Neural cell (in vitro differentiated cells): ENCODE measurements at regions not wholly inside any gene's neighbourhood (a gene's known extent, or its start where the extent isn't known, plus 50 kb on each side); places are given as distances from the start of the nearest gene placed in this dataset.

Experiments used
- H2AFZ ChIP-seq: fragments of 200-600, 300-800 bp; sonication (generic), shearing (Covaris generic); 2 replicates; pipeline ENCODE4 v1.6.0; 2014; ENCODE audit warnings: low read depth, mild to moderate bottlenecking, antibody characterized with exemption, low read length, moderate library complexity
- H3F3A ChIP-seq: fragments of 200-600 bp; shearing (Covaris generic); 2 replicates; pipeline ENCODE4 v1.6.1; 2016; ENCODE audit warnings: mild to moderate bottlenecking, moderate library complexity, mixed read lengths, antibody characterized with exemption, low read length; ENCODE audit not compliant: insufficient read depth, poor library complexity, severe bottlenecking
- H3K27ac ChIP-seq: fragments of 200-600, 300-800 bp; sonication (generic), shearing (Covaris generic); 2 replicates; pipeline ENCODE4 v1.5.1; 2014; ENCODE audit warnings: mild to moderate bottlenecking, low read length, moderate library complexity
- H3K27me3 ChIP-seq: fragments of 300-800, 200-600 bp; sonication (generic), shearing (Covaris generic); 2 replicates; pipeline ENCODE4 v1.6.0; 2014; ENCODE audit warnings: mild to moderate bottlenecking, low read depth, low read length, moderate library complexity; ENCODE audit not compliant: insufficient read depth
- H3K36me3 ChIP-seq: fragments of 300-800, 200-600 bp; sonication (generic), shearing (Covaris generic); 2 replicates; pipeline ENCODE4 v1.5.1; 2014; ENCODE audit warnings: mild to moderate bottlenecking, antibody characterized with exemption, low read length, moderate library complexity; ENCODE audit not compliant: insufficient read depth
- H3K4me2 ChIP-seq: fragments of 300-800, 200-600 bp; sonication (generic), shearing (Covaris generic); 2 replicates; pipeline ENCODE4 v1.6.0; 2014; ENCODE audit warnings: mild to moderate bottlenecking, low read length
- H3K4me3 ChIP-seq: fragments of 300-800, 200-600 bp; sonication (generic), shearing (Covaris generic); 2 replicates; pipeline ENCODE4 v1.5.1; 2014; ENCODE audit warnings: mild to moderate bottlenecking, low read length, moderate library complexity
- H3K79me2 ChIP-seq: fragments of 200-600 bp; shearing (Covaris generic); replicated peaks from 2 replicates; pipeline ENCODE4 v1.6.0; 2014; ENCODE audit warnings: mild to moderate bottlenecking, low read length, moderate library complexity; ENCODE audit not compliant: insufficient read depth
- H3K9ac ChIP-seq: fragments of 300-800, 200-600 bp; sonication (generic), shearing (Covaris generic); 2 replicates; pipeline ENCODE4 v1.6.1; 2016; ENCODE audit warnings: mild to moderate bottlenecking, low read length, mixed read lengths
- H3K9me2 ChIP-seq: fragments of 200-600 bp; shearing (Covaris generic); 2 replicates; pipeline ENCODE4 v1.6.1; 2016; ENCODE audit warnings: mild to moderate bottlenecking, low read length, mixed read lengths; ENCODE audit not compliant: insufficient read depth
- H3K9me3 ChIP-seq: fragments of 200-600, 300-800 bp; sonication (generic), shearing (Covaris generic); 2 replicates; pipeline ENCODE4 v1.6.1; 2016; ENCODE audit warnings: mild to moderate bottlenecking, mixed run types, low read length, moderate library complexity, mixed read lengths
- H4K20me1 ChIP-seq: fragments of 200-600 bp; shearing (Covaris generic); 2 replicates; pipeline ENCODE4 v1.6.1; 2016; ENCODE audit warnings: mild to moderate bottlenecking, mixed run types; ENCODE audit not compliant: insufficient read depth
- CTCF ChIP-seq: fragments of 450-650 bp; IDR thresholded peaks from 2 replicates; pipeline ENCODE4 v1.5.1; 2014; ENCODE audit warnings: antibody characterized with exemption, mild to moderate bottlenecking, moderate library complexity; ENCODE audit not compliant: poor library complexity, severe bottlenecking
- EP300 ChIP-seq: fragments of 450-650 bp; conservative IDR thresholded peaks from 2 replicates; pipeline ENCODE4 v1.6.1; 2014; ENCODE audit warnings: antibody characterized with exemption, mild to moderate bottlenecking, moderate library complexity; ENCODE audit not compliant: poor library complexity, severe bottlenecking
- EZH2 ChIP-seq: fragments of 200-600, 300-800 bp; shearing (Covaris generic), sonication (generic); IDR thresholded peaks from 2 replicates; pipeline ENCODE4 v1.6.1; 2014; ENCODE audit warnings: antibody characterized with exemption, low read length, borderline replicate concordance, mild to moderate bottlenecking; ENCODE audit not compliant: insufficient read depth, poor library complexity, severe bottlenecking
- MXI1 ChIP-seq: fragments of 450-650 bp; conservative IDR thresholded peaks from 2 replicates; pipeline ENCODE4 v1.6.1; 2014; ENCODE audit warnings: antibody characterized with exemption, mild to moderate bottlenecking; ENCODE audit not compliant: poor library complexity, severe bottlenecking
- RAD21 ChIP-seq: fragments of 450-650 bp; conservative IDR thresholded peaks from 2 replicates; pipeline ENCODE4 v1.6.1; 2014; ENCODE audit warnings: antibody characterized with exemption, mild to moderate bottlenecking, moderate library complexity
- SMC3 ChIP-seq: fragments of 450-650 bp; conservative IDR thresholded peaks from 2 replicates; pipeline ENCODE4 v1.6.1; 2014; ENCODE audit warnings: antibody characterized with exemption, mild to moderate bottlenecking, moderate library complexity; ENCODE audit not compliant: poor library complexity
- TAF1 ChIP-seq: IDR thresholded peaks from 2 replicates; pipeline ENCODE4 v1.6.1; 2012; ENCODE audit warnings: low read depth

- no peaks in the 10 kb centered on the region for H4K20me1 ChIP-seq
- H3K9ac ChIP-seq = no peak overlapping the region
- H3K4me3 ChIP-seq = no peak overlapping the region
- H3F3A ChIP-seq = no peaks in the 10 kb centered on the region
- no peak overlapping the region for H3K27ac ChIP-seq
- TF ChIP-seq RAD21 (peak; percentile 71), TAF1 (no peak), EP300 (no peak), SMC3 (peak; percentile 81), CTCF (peak; percentile 79)
- H3K27me3 ChIP-seq = peaks cover 4% of the 10 kb centered on the region
- no peaks in the 10 kb centered on the region for H3K9me3 ChIP-seq
- no peaks in the 10 kb centered on the region for H3K79me2 ChIP-seq
- H2AFZ ChIP-seq = no peak overlapping the region
- H3K36me3 ChIP-seq = no peaks in the 10 kb centered on the region
- no peak overlapping the region for H3K4me2 ChIP-seq
- H3K9me2 ChIP-seq = no peaks in the 10 kb centered on the region
These were observed 383.3 kb downstream of the MTX2 start for GRCh38 chr2:176652300-176653182.

GRCh38 chr2:176653479-176654443 lies 384.5 kb downstream of the MTX2 start:
- H4K20me1 ChIP-seq = no peaks in the 10 kb centered on the region
- no peak overlapping the region for H3K9ac ChIP-seq
- no peaks in the 10 kb centered on the region for H3K79me2 ChIP-seq
- no peak overlapping the region for H3K4me3 ChIP-seq
- H3K9me3 ChIP-seq = no peaks in the 10 kb centered on the region
- no peak for TF ChIP-seq EZH2
- TF ChIP-seq RAD21 = peak; percentile 45
- TF ChIP-seq MXI1 = no peak
- TF ChIP-seq SMC3 = peak; percentile 68
- no peak for TF ChIP-seq TAF1
- TF ChIP-seq CTCF = peak; percentile 66
- no peak overlapping the region for H3K4me2 ChIP-seq
- peaks cover 4% of the 10 kb centered on the region for H3K27me3 ChIP-seq
- no peak overlapping the region for H2AFZ ChIP-seq
- H3F3A ChIP-seq = no peaks in the 10 kb centered on the region
- no peaks in the 10 kb centered on the region for H3K9me2 ChIP-seq
- no peaks in the 10 kb centered on the region for H3K36me3 ChIP-seq
- no peak overlapping the region for H3K27ac ChIP-seq
